ENCODE measurements at regions not wholly inside any gene's neighbourhood (a gene's known extent, or its start where the extent isn't known, plus 50 kb on each side); places are given as distances from the start of the nearest gene placed in this dataset.
A peak's percentile ranks its signal among the peaks of the same experiment; 100 is the strongest.

GRCh38 chr12:47574252-47575021, 131.4 kb downstream of the RPAP3 start:
- peak overlapping the region; percentile 86 for H3K27ac Mint-ChIP-seq
- intact Hi-C loops (cut with micrococcal nuclease): no loop called here
- no peak for DNase-seq
- no peaks in the 10 kb centered on the region for H3K36me3 Mint-ChIP-seq (ENCODE audit: low read depth)
- no peaks in the 10 kb centered on the region for H3K27me3 Mint-ChIP-seq
- TF ChIP-seq CTCF (IDR thresholded peaks at IDR 0.05): no peak
- ATAC-seq: peak; percentile 89
- no peaks in the 10 kb centered on the region for H3K9me3 Mint-ChIP-seq
- H3K4me3 Mint-ChIP-seq: no peak overlapping the region
- H3K4me1 Mint-ChIP-seq (ENCODE audit: low read depth): peaks cover 31% of the 10 kb centered on the region
- CTCF ChIA-PET: interaction anchor here (1.9 kb wide), 1 partner anchor 63 kb away, joined by 6 read pairs; no protein-coding TSS in a partner anchor
- POLR2A ChIA-PET: interaction anchor here (0.6 to 1.0 kb wide), 2 partner anchors 19 to 75 kb away, joined by 3 to 4 read pairs; no protein-coding TSS in a partner anchor

- H3K27me3 Mint-ChIP-seq: no peaks in the 10 kb centered on the region
- no peak overlapping the region for H3K4me3 Mint-ChIP-seq
- H3K4me1 Mint-ChIP-seq (ENCODE audit: low read depth): peaks cover 31% of the 10 kb centered on the region
- intact Hi-C loops (cut with micrococcal nuclease): no loop called here
- ChIA-PET CTCF (interaction anchor here (1.9 kb wide), 1 partner anchor 64 kb away, joined by 6 read pairs; no protein-coding TSS in a partner anchor), POLR2A (no interaction called here)
- peak; percentile 38 for ATAC-seq
- peak overlapping the region; percentile 34 for H3K27ac Mint-ChIP-seq
- no peak for DNase-seq
- no peak for TF ChIP-seq CTCF (IDR thresholded peaks at IDR 0.05)
- H3K9me3 Mint-ChIP-seq: no peaks in the 10 kb centered on the region
- H3K36me3 Mint-ChIP-seq (ENCODE audit: low read depth): no peaks in the 10 kb centered on the region
Measured at GRCh38 chr12:47573146-47573659, 132.6 kb downstream of the RPAP3 start.

GRCh38 chr12:47570151-47570550, 135.7 kb downstream of the RPAP3 start:
- Mint-ChIP-seq H3K27me3 (peaks cover 1% of the 10 kb centered on the region), H3K4me1 (ENCODE audit: low read depth) (peaks cover 21% of the 10 kb centered on the region), H3K36me3 (ENCODE audit: low read depth) (no peaks in the 10 kb centered on the region), H3K9me3 (no peaks in the 10 kb centered on the region), H3K27ac (no peak overlapping the region), H3K4me3 (no peak overlapping the region)
- CTCF ChIA-PET: interaction anchor here (1.1 kb wide), 1 partner anchor 10 kb away, joined by 3 read pairs; no protein-coding TSS in a partner anchor
- no peak for DNase-seq
- POLR2A ChIA-PET: no interaction called here
- no peak for TF ChIP-seq CTCF (IDR thresholded peaks at IDR 0.05)
- intact Hi-C loops (cut with micrococcal nuclease): no loop called here
- ATAC-seq: no peak

- H3K4me3 Mint-ChIP-seq: no peak overlapping the region
- peaks cover 3% of the 10 kb centered on the region for H3K27me3 Mint-ChIP-seq
- H3K4me1 Mint-ChIP-seq (ENCODE audit: low read depth): peaks cover 21% of the 10 kb centered on the region
- DNase-seq (no peak), ATAC-seq (no peak)
- no peaks in the 10 kb centered on the region for H3K36me3 Mint-ChIP-seq (ENCODE audit: low read depth)
- H3K27ac Mint-ChIP-seq: no peak overlapping the region
- ChIA-PET CTCF (no interaction called here), POLR2A (no interaction called here)
- TF ChIP-seq CTCF (IDR thresholded peaks at IDR 0.05): no peak
- H3K9me3 Mint-ChIP-seq: peaks cover 2% of the 10 kb centered on the region
- intact Hi-C loops (cut with micrococcal nuclease): no loop called here
Measured at GRCh38 chr12:47562201-47562600, 143.6 kb downstream of the RPAP3 start.

- intact Hi-C loops (cut with micrococcal nuclease): no loop called here
- H3K9me3 Mint-ChIP-seq: peaks cover 2% of the 10 kb centered on the region
Measured at GRCh38 chr12:47561746-47562145, 144.1 kb downstream of the RPAP3 start.

More at GRCh38 chr12:47561746-47562145, 144.1 kb downstream of the RPAP3 start:
- ChIA-PET CTCF (no interaction called here), POLR2A (no interaction called here)
- DNase-seq: no peak
- Mint-ChIP-seq H3K27ac (no peak overlapping the region), H3K36me3 (ENCODE audit: low read depth) (no peaks in the 10 kb centered on the region), H3K4me3 (no peak overlapping the region), H3K27me3 (peaks cover 3% of the 10 kb centered on the region), H3K4me1 (ENCODE audit: low read depth) (peaks cover 21% of the 10 kb centered on the region)
- ATAC-seq: peak; percentile 27
- no peak for TF ChIP-seq CTCF (IDR thresholded peaks at IDR 0.05)

Data from activated CD8-positive, alpha-beta T cell treated with anti-CD3 and anti-CD28 coated beads for 36 hours (primary cell).